ENCODE measurements at regions not wholly inside any gene's neighbourhood (a gene's known extent, or its start where the extent isn't known, plus 50 kb on each side); places are given as distances from the start of the nearest gene placed in this dataset.

- TF ChIP-seq CTCF (conservative IDR thresholded peaks at IDR 0.05; ENCODE audit: low read depth, low read length): no peak
- no peak for TF ChIP-seq USF2 (IDR thresholded peaks at IDR 0.05; ENCODE audit: low read depth, low read length)
- TF ChIP-seq RAD21 (IDR thresholded peaks at IDR 0.05; ENCODE audit: low read length): no peak
- TF ChIP-seq MAZ (IDR thresholded peaks at IDR 0.05; ENCODE audit: borderline replicate concordance, low read depth, low read length): no peak
- TF ChIP-seq SMC3 (IDR thresholded peaks at IDR 0.05; ENCODE audit: low read depth, low read length): no peak
- TF ChIP-seq FOS (IDR thresholded peaks at IDR 0.05; ENCODE audit: low read depth, low read length): no peak
- no peak for TF ChIP-seq POLR2A (IDR thresholded peaks at IDR 0.05; ENCODE audit: low read depth, low read length)
- no peak for TF ChIP-seq RCOR1 (IDR thresholded peaks at IDR 0.05; ENCODE audit: insufficient replicate concordance, low read length)
- TF ChIP-seq CEBPB (IDR thresholded peaks at IDR 0.05; ENCODE audit: low read depth, low read length): no peak
- TF ChIP-seq BHLHE40 (IDR thresholded peaks at IDR 0.05; ENCODE audit: low read depth, low read length): no peak
- no peak for TF ChIP-seq RFX5 (IDR thresholded peaks at IDR 0.05; ENCODE audit: low read depth, low read length)
Observed at GRCh38 chr16:25568991-25569390, 122.8 kb upstream of the HS3ST4 start.
